HG03175 (cell line): ENCODE measurements at regions not wholly inside any gene's neighbourhood (a gene's known extent, or its start where the extent isn't known, plus 50 kb on each side); places are given as distances from the start of the nearest gene placed in this dataset.
"Not testable (repeated sequence)": the region's sequence is repeated elsewhere in the genome, so short reads cannot be mapped to it uniquely, and the experiment has no call there.

Experiments
- ATAC-seq: cut with Tn5 transposase; IDR thresholded peaks from one replicate; pipeline ENCODE4 v1.9.1; 2021; ENCODE audit warnings: mild to moderate bottlenecking, moderate library complexity; ENCODE audit not compliant: unreplicated experiment

- no peak for ATAC-seq
Observed at GRCh38 chr4:154035341-154035740, 246.5 kb upstream of the SFRP2 start.

GRCh38 chr4:154033921-154034320, 245.0 kb upstream of the SFRP2 start:
- ATAC-seq = no peak

- ATAC-seq = no peak
Observed at GRCh38 chr4:154032914-154033313, 244.0 kb upstream of the SFRP2 start.

- ATAC-seq = no peak
Observed at GRCh38 chr4:154030746-154031145, 241.9 kb upstream of the SFRP2 start.

- ATAC-seq = no peak
Observed at GRCh38 chr4:154030152-154030551, 241.3 kb upstream of the SFRP2 start.

GRCh38 chr4:154029171-154029570, 240.3 kb upstream of the SFRP2 start:
- no peak for ATAC-seq

GRCh38 chr4:154025110-154025509, 236.2 kb upstream of the SFRP2 start:
- ATAC-seq = no peak

GRCh38 chr4:154024097-154024694, 235.3 kb upstream of the SFRP2 start:
- no peak for ATAC-seq

- not testable (repeated sequence) for ATAC-seq
Observed at GRCh38 chr4:154023671-154024070, 234.8 kb upstream of the SFRP2 start.

GRCh38 chr4:154019811-154020210, 230.9 kb upstream of the SFRP2 start:
- ATAC-seq = no peak

- ATAC-seq = no peak
Observed at GRCh38 chr4:154018659-154019058, 229.8 kb upstream of the SFRP2 start.

- ATAC-seq = no peak
Observed at GRCh38 chr4:154015578-154015977, 226.7 kb upstream of the SFRP2 start.

GRCh38 chr4:154014407-154015321, 225.8 kb upstream of the SFRP2 start:
- no peak for ATAC-seq

GRCh38 chr4:154013576-154013975, 224.7 kb upstream of the SFRP2 start:
- no peak for ATAC-seq

- ATAC-seq = no peak
Observed at GRCh38 chr4:154010371-154010770, 221.5 kb upstream of the SFRP2 start.

- no peak for ATAC-seq
Observed at GRCh38 chr4:154009788-154010187, 220.9 kb upstream of the SFRP2 start.

GRCh38 chr4:154009191-154009590, 220.3 kb upstream of the SFRP2 start:
- no peak for ATAC-seq

GRCh38 chr4:154005171-154005520, 216.3 kb upstream of the SFRP2 start:
- ATAC-seq = no peak

- ATAC-seq = no peak
Observed at GRCh38 chr4:154004507-154005170, 215.8 kb upstream of the SFRP2 start.

GRCh38 chr4:154004016-154004415, 215.1 kb upstream of the SFRP2 start:
- no peak for ATAC-seq

- no peak for ATAC-seq
Observed at GRCh38 chr4:154003378-154003777, 214.5 kb upstream of the SFRP2 start.

GRCh38 chr4:154001193-154001592, 212.3 kb upstream of the SFRP2 start:
- ATAC-seq = no peak
